ENCODE measurements at regions not wholly inside any gene's neighbourhood (a gene's known extent, or its start where the extent isn't known, plus 50 kb on each side); places are given as distances from the start of the nearest gene placed in this dataset.

- no peak for DNase-seq
These were observed 91.3 kb upstream of the FAM171A1 start for GRCh38 chr10:15462253-15462897.

- no peak for DNase-seq
These were observed 90.4 kb upstream of the FAM171A1 start for GRCh38 chr10:15461353-15462108.

- DNase-seq, result no peak
These were observed 89.6 kb upstream of the FAM171A1 start for GRCh38 chr10:15460661-15461060.

GRCh38 chr10:15459218-15459617, 88.1 kb upstream of the FAM171A1 start:
- DNase-seq, result no peak

- DNase-seq, result no peak
These were observed 86.3 kb upstream of the FAM171A1 start for GRCh38 chr10:15457382-15457781.

- no peak for DNase-seq
These were observed 84.4 kb upstream of the FAM171A1 start for GRCh38 chr10:15455456-15455855.

- no peak for DNase-seq
These were observed 82.8 kb upstream of the FAM171A1 start for GRCh38 chr10:15453926-15454325.

- no peak for DNase-seq
These were observed 82.4 kb upstream of the FAM171A1 start for GRCh38 chr10:15453457-15453856.

GRCh38 chr10:15452545-15452944, 81.5 kb upstream of the FAM171A1 start:
- no peak for DNase-seq

- DNase-seq, result no peak
These were observed 80.3 kb upstream of the FAM171A1 start for GRCh38 chr10:15451137-15452094.

- DNase-seq, result no peak
These were observed 77.5 kb upstream of the FAM171A1 start for GRCh38 chr10:15448598-15448997.

GRCh38 chr10:15445006-15445390, 73.9 kb upstream of the FAM171A1 start:
- no peak for DNase-seq

GRCh38 chr10:15444105-15445005, 73.3 kb upstream of the FAM171A1 start:
- no peak for DNase-seq

- DNase-seq, result no peak
These were observed 71.0 kb upstream of the FAM171A1 start for GRCh38 chr10:15442056-15442455.

GRCh38 chr10:15440204-15440711, 69.2 kb upstream of the FAM171A1 start:
- DNase-seq, result no peak

- DNase-seq, result no peak
These were observed 68.3 kb upstream of the FAM171A1 start for GRCh38 chr10:15439341-15439842.

- no peak for DNase-seq
These were observed 65.6 kb upstream of the FAM171A1 start for GRCh38 chr10:15436696-15437095.

- DNase-seq, result peak; percentile 36 to 72 (median 56)
These were observed 62.9 kb upstream of the FAM171A1 start for GRCh38 chr10:15433850-15434537.

GRCh38 chr10:15432266-15432665, 61.2 kb upstream of the FAM171A1 start:
- DNase-seq, result no peak

- DNase-seq, result no peak
These were observed 60.1 kb upstream of the FAM171A1 start for GRCh38 chr10:15430969-15431771.
